ENCODE measurements at regions not wholly inside any gene's neighbourhood (a gene's known extent, or its start where the extent isn't known, plus 50 kb on each side); places are given as distances from the start of the nearest gene placed in this dataset.

DNA sequence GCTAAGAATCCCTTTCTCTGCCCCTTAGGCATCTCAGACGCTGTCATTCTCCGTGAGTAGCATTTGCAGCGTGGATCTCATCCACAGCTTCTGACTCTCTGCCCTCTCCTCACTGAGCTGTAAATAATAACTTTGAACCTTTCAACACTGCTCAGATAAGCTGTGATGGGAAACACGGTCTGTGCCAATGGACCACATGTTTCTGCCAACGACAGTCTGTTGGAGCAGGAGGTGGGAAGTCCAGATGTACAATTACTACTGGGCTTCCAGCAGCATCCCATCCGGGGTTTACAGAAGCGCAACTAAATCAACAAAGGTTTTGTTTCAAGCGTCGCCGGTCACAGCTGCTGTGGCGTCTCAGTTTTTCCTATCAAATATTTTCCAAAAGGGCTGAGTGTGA, 1110.6 kb downstream of the TYW1 start:
- TF ChIP-seq, protein P1, sequence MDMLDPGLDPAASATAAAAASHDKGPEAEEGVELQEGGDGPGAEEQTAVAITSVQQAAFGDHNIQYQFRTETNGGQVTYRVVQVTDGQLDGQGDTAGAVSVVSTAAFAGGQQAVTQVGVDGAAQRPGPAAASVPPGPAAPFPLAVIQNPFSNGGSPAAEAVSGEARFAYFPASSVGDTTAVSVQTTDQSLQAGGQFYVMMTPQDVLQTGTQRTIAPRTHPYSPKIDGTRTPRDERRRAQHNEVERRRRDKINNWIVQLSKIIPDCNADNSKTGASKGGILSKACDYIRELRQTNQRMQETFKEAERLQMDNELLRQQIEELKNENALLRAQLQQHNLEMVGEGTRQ (IDR thresholded peaks at IDR 0.05; ENCODE audit: low read length) = no peak
- TF ChIP-seq RFX5 (IDR thresholded peaks at IDR 0.05; ENCODE audit: borderline replicate concordance, low read depth, low read length) = no peak
- TF ChIP-seq, protein P2, sequence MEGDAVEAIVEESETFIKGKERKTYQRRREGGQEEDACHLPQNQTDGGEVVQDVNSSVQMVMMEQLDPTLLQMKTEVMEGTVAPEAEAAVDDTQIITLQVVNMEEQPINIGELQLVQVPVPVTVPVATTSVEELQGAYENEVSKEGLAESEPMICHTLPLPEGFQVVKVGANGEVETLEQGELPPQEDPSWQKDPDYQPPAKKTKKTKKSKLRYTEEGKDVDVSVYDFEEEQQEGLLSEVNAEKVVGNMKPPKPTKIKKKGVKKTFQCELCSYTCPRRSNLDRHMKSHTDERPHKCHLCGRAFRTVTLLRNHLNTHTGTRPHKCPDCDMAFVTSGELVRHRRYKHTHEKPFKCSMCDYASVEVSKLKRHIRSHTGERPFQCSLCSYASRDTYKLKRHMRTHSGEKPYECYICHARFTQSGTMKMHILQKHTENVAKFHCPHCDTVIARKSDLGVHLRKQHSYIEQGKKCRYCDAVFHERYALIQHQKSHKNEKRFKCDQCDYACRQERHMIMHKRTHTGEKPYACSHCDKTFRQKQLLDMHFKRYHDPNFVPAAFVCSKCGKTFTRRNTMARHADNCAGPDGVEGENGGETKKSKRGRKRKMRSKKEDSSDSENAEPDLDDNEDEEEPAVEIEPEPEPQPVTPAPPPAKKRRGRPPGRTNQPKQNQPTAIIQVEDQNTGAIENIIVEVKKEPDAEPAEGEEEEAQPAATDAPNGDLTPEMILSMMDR (IDR thresholded peaks at IDR 0.05; ENCODE audit: control extremely low read depth in 1 of 3, insufficient read depth in 1 of 3, low read depth in 1 of 3, low read length in 3 of 3) = no peak

Measured in H1 (cell line).